HEK293T (cell line): ENCODE measurements at regions not wholly inside any gene's neighbourhood (a gene's known extent, or its start where the extent isn't known, plus 50 kb on each side); places are given as distances from the start of the nearest gene placed in this dataset.

ENCODE experiments used
- ARNT ChIP-seq: fragments of 450-650 bp; IDR thresholded peaks from 2 replicates; pipeline ENCODE4 v1.6.1; 2017; ENCODE audit warnings: mild to moderate bottlenecking
- BHLHE40 ChIP-seq: fragments of 450-650 bp; IDR thresholded peaks from 2 replicates; pipeline ENCODE4 v1.6.1; 2016; ENCODE audit warnings: mild to moderate bottlenecking, moderate library complexity, borderline replicate concordance
- CTBP1 ChIP-seq: fragments of 450-650 bp; IDR thresholded peaks from 2 replicates; pipeline ENCODE4 v1.6.1; 2016; ENCODE audit warnings: borderline replicate concordance
- FOXA1 ChIP-seq: fragments of 450-650 bp; IDR thresholded peaks from 2 replicates; pipeline ENCODE4 v1.6.1; 2016; ENCODE audit warnings: mild to moderate bottlenecking
- L3MBTL2 ChIP-seq: fragments of 450-650 bp; conservative IDR thresholded peaks from 2 replicates; pipeline ENCODE4 v1.6.1; 2016; ENCODE audit warnings: mild to moderate bottlenecking
- NFRKB ChIP-seq: fragments of 450-650 bp; IDR thresholded peaks from 2 replicates; pipeline ENCODE4 v1.6.1; 2016; ENCODE audit warnings: mild to moderate bottlenecking, moderate library complexity
- SUZ12 ChIP-seq: fragments of 450-650 bp; IDR thresholded peaks from 2 replicates; pipeline ENCODE4 v1.6.1; 2016; ENCODE audit warnings: mild to moderate bottlenecking

DNA sequence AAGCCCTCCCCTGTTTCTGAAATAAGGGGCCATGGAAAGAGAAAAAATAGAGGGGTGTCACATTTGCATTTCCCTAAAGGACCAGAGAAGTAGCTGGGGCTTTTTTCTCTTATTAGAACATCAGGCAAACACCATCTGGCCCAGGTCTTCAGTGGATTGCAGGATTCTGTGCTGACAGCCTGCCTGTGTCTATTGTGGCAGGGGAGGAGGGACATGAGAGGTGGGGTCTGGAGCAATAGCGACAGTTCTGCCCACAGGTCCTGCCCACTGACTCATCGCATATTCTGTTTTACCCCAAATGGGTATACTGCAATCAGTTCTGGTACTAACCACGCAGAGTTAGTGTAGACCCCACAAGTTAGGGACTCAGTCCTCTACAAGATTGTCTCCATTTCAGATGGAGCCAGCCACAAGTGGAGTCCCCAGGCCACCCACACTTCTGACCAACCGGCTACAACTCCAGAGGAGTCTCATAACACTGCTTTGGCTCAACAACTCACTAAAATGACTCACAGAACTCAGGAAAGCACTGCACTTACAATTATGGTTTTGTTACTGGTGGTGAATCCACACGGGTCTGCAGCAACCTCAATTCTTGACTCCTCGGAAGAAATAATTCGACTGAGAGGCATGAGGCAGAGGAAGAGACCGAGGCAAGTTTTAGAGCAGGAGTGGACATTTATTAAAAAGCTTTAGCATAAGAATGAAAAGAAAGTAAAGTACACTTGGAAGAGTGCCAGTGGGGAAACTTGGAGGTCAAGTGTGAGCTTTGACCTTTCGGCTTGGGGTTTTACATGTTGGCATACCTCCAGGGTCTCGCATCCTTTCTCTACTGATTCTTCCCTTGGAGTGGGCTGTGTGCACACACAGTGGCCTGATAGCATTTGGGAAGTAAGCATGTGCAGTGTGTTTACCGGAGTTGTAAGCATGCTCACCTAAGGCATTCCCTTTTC is 146.4 kb upstream of the SPATS2L start:
- TF ChIP-seq SUZ12, result no peak
- no peak for TF ChIP-seq NFRKB
- TF ChIP-seq CTBP1, result no peak
- no peak for TF ChIP-seq L3MBTL2
- TF ChIP-seq BHLHE40, result no peak
- TF ChIP-seq ARNT, result no peak
- no peak for TF ChIP-seq FOXA1
